SK-N-SH (cell line): ENCODE measurements at regions not wholly inside any gene's neighbourhood (a gene's known extent, or its start where the extent isn't known, plus 50 kb on each side); places are given as distances from the start of the nearest gene placed in this dataset.

ENCODE experiments used
- CTCF ChIA-PET: fragments of 300-600, 350-600 bp; formaldehyde crosslinking; extraction: SDS; loops from one replicate; lab custom pipeline; 2021; lab: Yijun Ruan, JAX
- POLR2A ChIA-PET: fragments of 350-600 bp; sonication (Branson Sonifier 250); formaldehyde crosslinking; extraction: SDS; loops from one replicate; lab custom pipeline; 2020; ENCODE audit warnings: antibody characterized with exemption, inconsistent platforms; lab: Yijun Ruan, JAX
- DNase-seq: peaks from one replicate; pipeline ENCODE4 v3.0.0; 2012
- H2AFZ ChIP-seq: fragments of 200-600 bp; sonication (generic); 2 replicates; pipeline ENCODE4 v1.8.1; 2016; ENCODE audit warnings: antibody characterized with exemption, mild to moderate bottlenecking, low read depth
- H3F3A ChIP-seq: fragments of 200-600 bp; sonication (generic); replicated peaks from 2 replicates; pipeline ENCODE3; 2016; ENCODE audit warnings: antibody characterized with exemption, mild to moderate bottlenecking; ENCODE audit not compliant: insufficient read depth
- H3K27ac ChIP-seq, 2 experiments: fragments of 200-500 bp in 1 of 2; fragments of 200-600 bp in 1 of 2; sonication (Bioruptor generic) in 1 of 2; sonication (generic), shearing (Covaris generic) in 1 of 2; 2 replicates each; pipeline versions ENCODE4 v1.5.1 to v1.6.1; 2014 to 2016; ENCODE audit warnings: low read depth in 2 of 2, inconsistent platforms in 1 of 2, low read length in 1 of 2, mild to moderate bottlenecking in 1 of 2, mixed read lengths in 1 of 2
- H3K27me3 ChIP-seq: fragments of 200-600 bp; sonication (generic), shearing (Covaris generic); 2 replicates; pipeline ENCODE4 v1.6.1; 2016; ENCODE audit warnings: mixed run types; ENCODE audit not compliant: insufficient read depth
- H3K36me3 ChIP-seq, 2 experiments: fragments of 200-500 bp in 1 of 2; fragments of 200-600 bp in 1 of 2; sonication (Bioruptor generic) in 1 of 2; sonication (generic) in 1 of 2; replicated peaks in 1 of 2; 2 replicates each; pipeline versions ENCODE3 to v1.5.1; 2014 to 2016; ENCODE audit warnings: low read length in 1 of 2, mild to moderate bottlenecking in 1 of 2; ENCODE audit not compliant: insufficient read depth in 2 of 2, control insufficient read depth in 1 of 2
- H3K4me1 ChIP-seq, 2 experiments: fragments of 200-500 bp in 1 of 2; fragments of 200-600 bp in 1 of 2; sonication (Bioruptor generic) in 1 of 2; sonication (generic), shearing (Covaris generic) in 1 of 2; 2 replicates each; pipeline versions ENCODE4 v1.5.1 to v1.6.1; 2014 to 2016; ENCODE audit warnings: low read depth in 1 of 2, low read length in 1 of 2, mixed run types in 1 of 2; ENCODE audit not compliant: insufficient read depth in 2 of 2, control insufficient read depth in 1 of 2
- H3K4me2 ChIP-seq: fragments of 200-600 bp; sonication (generic), shearing (Covaris generic); 2 replicates; pipeline ENCODE4 v1.6.1; 2017; ENCODE audit warnings: mixed run types
- H3K4me3 ChIP-seq, 2 experiments: fragments of 200-500 bp in 1 of 2; fragments of 200-600 bp in 1 of 2; sonication (Bioruptor generic) in 1 of 2; sonication (generic), shearing (Covaris generic) in 1 of 2; 2 replicates each; pipeline versions ENCODE4 v1.5.1 to v1.8.1; 2014 to 2016; ENCODE audit warnings: low read depth in 2 of 2, inconsistent platforms in 1 of 2, low read length in 1 of 2, mild to moderate bottlenecking in 1 of 2, mixed read lengths in 1 of 2, moderate library complexity in 1 of 2
- H3K79me2 ChIP-seq: fragments of 200-600 bp; sonication (generic); 2 replicates; pipeline ENCODE4 v1.8.1; 2017; ENCODE audit warnings: mild to moderate bottlenecking; ENCODE audit not compliant: insufficient read depth
- H3K9ac ChIP-seq: fragments of 200-600 bp; sonication (generic); 2 replicates; pipeline ENCODE4 v1.6.1; 2017; ENCODE audit warnings: mixed run types
- H3K9me2 ChIP-seq: fragments of 200-600 bp; sonication (generic); 2 replicates; pipeline ENCODE4 v1.6.1; 2017; ENCODE audit warnings: mixed run types
- H3K9me3 ChIP-seq: fragments of 200-600 bp; sonication (generic); 2 replicates; pipeline ENCODE4 v1.6.1; 2017; ENCODE audit warnings: mixed run types, mild to moderate bottlenecking, moderate library complexity
- H4K20me1 ChIP-seq: fragments of 200-600 bp; sonication (generic); 2 replicates; pipeline ENCODE4 v1.6.1; 2017; ENCODE audit warnings: mild to moderate bottlenecking, mixed run types; ENCODE audit not compliant: insufficient read depth
- CHD2 ChIP-seq: fragments of 150-350 bp; IDR thresholded peaks from 2 replicates; pipeline ENCODE4 v1.6.1; 2018; ENCODE audit warnings: low read length; ENCODE audit not compliant: partially characterized antibody
- EP300 ChIP-seq, 2 experiments: IDR thresholded peaks; 2 replicates each; pipeline versions ENCODE4 v1.4.0 to v1.6.1; 2012; ENCODE audit warnings: borderline replicate concordance in 1 of 2, low read depth in 1 of 2, low read length in 1 of 2
- FOSL2 ChIP-seq: IDR thresholded peaks from 2 replicates; pipeline ENCODE4 v1.4.0; 2012; ENCODE audit warnings: low read depth, mild to moderate bottlenecking, moderate library complexity, borderline replicate concordance
- FOXJ3 ChIP-seq: sonication (generic); formaldehyde crosslinking; IDR thresholded peaks from 2 replicates; pipeline ENCODE4 v1.5.1; 2020; ENCODE audit warnings: mild to moderate bottlenecking, missing genetic modification reagents
- FOXM1 ChIP-seq: IDR thresholded peaks from 2 replicates; pipeline ENCODE4 v1.4.0; 2012; ENCODE audit warnings: low read depth, mild to moderate bottlenecking
- GABPA ChIP-seq: IDR thresholded peaks from 2 replicates; pipeline ENCODE4 v1.4.0; 2012; ENCODE audit warnings: low read depth, mild to moderate bottlenecking
- GATA2 ChIP-seq: sonication (generic); formaldehyde crosslinking; IDR thresholded peaks from 2 replicates; pipeline ENCODE4 v1.5.0; 2020; ENCODE audit warnings: mild to moderate bottlenecking, missing genetic modification reagents
- JUND ChIP-seq: IDR thresholded peaks from 2 replicates; pipeline ENCODE4 v1.4.0; 2012
- MXI1 ChIP-seq: IDR thresholded peaks from 2 replicates; pipeline ENCODE4 v1.6.1; 2012; ENCODE audit warnings: mild to moderate bottlenecking, low read depth, low read length, improper control_type of control experiment
- NFIC ChIP-seq: IDR thresholded peaks from 2 replicates; pipeline ENCODE4 v1.4.0; 2012; ENCODE audit warnings: borderline replicate concordance
- NRF1 ChIP-seq: IDR thresholded peaks from 2 replicates; pipeline ENCODE4 v1.6.1; 2012; ENCODE audit warnings: low read depth, mild to moderate bottlenecking, low read length
- RAD21 ChIP-seq: IDR thresholded peaks from 2 replicates; pipeline ENCODE4 v1.6.1; 2012; ENCODE audit warnings: mild to moderate bottlenecking, low read length
- RCOR1 ChIP-seq: fragments of 150-350 bp; IDR thresholded peaks from 2 replicates; pipeline ENCODE4 v1.6.1; 2017; ENCODE audit warnings: antibody characterized with exemption, low read length
- RXRA ChIP-seq: IDR thresholded peaks from 2 replicates; pipeline ENCODE4 v1.4.0; 2012; ENCODE audit warnings: low read depth, mild to moderate bottlenecking, borderline replicate concordance
- SIN3A ChIP-seq: IDR thresholded peaks from 2 replicates; pipeline ENCODE4 v1.6.1; 2012; ENCODE audit warnings: low read depth, mild to moderate bottlenecking, low read length, moderate library complexity, borderline replicate concordance
- SMC3 ChIP-seq: IDR thresholded peaks from 2 replicates; pipeline ENCODE4 v1.6.1; 2012; ENCODE audit warnings: low read depth, low read length, improper control_type of control experiment
- TEAD4 ChIP-seq: IDR thresholded peaks from 2 replicates; pipeline ENCODE4 v1.4.0; 2012; ENCODE audit warnings: mild to moderate bottlenecking, borderline replicate concordance; ENCODE audit not compliant: insufficient read depth
- ZBTB33 ChIP-seq: IDR thresholded peaks from 2 replicates; pipeline ENCODE4 v1.4.0; 2012; ENCODE audit warnings: low read depth, borderline replicate concordance
- WGBS: methylation state at CpG from one replicate; pipeline ENCODE4 v1.1.6; 2017; ENCODE audit warnings: low lambda C conversion rate; 5-methylcytosine and 5-hydroxymethylcytosine counted together
- TF ChIP-seq, protein P1 (sequence below): IDR thresholded peaks from 2 replicates; pipeline ENCODE4 v1.4.0; 2012; ENCODE audit warnings: low read depth, borderline replicate concordance
- TF ChIP-seq, protein P2 (sequence below): fragments of 150-350 bp; IDR thresholded peaks from 2 replicates; pipeline ENCODE4 v1.6.1; 2017; ENCODE audit warnings: antibody characterized with exemption, low read length, low read depth, borderline replicate concordance

DNA sequence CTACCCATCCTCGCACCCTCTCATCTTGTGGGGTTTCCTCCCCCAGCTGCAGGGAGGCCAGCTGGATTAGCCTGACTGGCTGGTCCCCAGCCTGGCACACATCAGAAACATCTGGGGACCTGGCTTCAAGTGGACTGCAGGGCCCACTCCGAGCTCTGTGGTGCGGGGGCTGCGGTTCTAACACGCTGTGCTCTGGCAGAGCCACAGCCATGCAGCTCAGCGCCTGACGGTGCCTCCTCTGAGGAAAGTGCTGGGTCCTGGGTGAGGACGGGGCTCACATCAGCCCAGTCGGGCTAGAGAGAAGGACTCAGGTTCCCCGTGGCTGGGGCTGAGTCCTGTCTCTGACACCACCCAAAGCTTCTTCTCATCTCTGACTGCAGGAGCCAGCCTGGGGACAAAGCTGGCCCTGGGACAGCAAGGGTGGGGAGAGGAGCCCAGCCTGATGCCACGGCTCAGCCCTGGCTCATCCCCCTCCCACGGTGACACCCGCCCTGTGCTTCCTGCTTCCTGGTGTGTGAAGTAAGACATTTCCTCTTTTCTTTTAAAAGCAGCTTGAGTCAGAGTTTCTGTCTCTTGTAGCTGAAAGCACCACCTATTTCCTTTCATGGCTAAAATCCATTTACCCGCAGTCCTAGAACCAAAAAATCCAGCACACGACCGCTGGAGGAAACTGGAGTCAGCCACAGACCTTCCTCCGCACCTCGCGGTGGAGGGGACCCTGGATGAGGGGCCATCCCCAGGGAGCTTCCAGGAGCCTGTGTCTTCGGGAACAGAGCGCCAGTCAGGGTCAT, 127.4 kb upstream of the AFDN start (continued):
- TF ChIP-seq GATA2 (CRISPR knock-in tag) (no peak), TEAD4 (no peak)

DNA sequence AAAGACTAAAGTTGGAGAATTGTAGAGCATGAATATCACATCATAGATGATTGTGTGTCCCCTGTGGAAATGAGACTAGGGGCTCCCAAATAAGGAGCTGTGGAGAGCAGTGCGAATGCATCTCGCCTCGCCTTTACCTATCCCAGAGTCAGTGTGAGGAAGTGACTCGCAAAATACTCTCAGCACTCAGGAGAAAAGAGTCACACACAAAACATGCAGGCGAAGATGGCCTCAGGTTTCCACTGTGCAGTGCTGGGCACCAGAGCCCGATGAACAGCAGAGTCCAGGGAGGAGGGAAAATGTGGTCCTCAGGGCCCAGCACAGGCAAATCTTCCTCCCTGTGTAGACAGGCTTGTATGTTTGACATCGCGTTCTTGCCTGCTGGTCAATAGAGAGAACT, 126.5 kb upstream of the AFDN start:
- CTCF ChIA-PET: interaction anchor here (1.0 kb wide), 1 partner anchor 8 kb away, joined by 6 read pairs; no protein-coding TSS in a partner anchor
- Histone ChIP-seq H3K4me3 (no peak overlapping the region), H2AFZ (no peak overlapping the region), H3K4me1 (peaks cover 0 to 29% of the 10 kb centered on the region in 2 experiments; a peak in 3 of 4 replicates), H3K27ac (no peak overlapping the region), H3K79me2 (no peaks in the 10 kb centered on the region), H3K9me3 (no peaks in the 10 kb centered on the region), H3F3A (no peaks in the 10 kb centered on the region), H3K4me2 (no peak overlapping the region), H3K36me3 (no peaks in the 10 kb centered on the region), H3K9ac (no peak overlapping the region), H4K20me1 (no peaks in the 10 kb centered on the region), H3K9me2 (no peaks in the 10 kb centered on the region), H3K27me3 (no peaks in the 10 kb centered on the region)
- TF ChIP-seq CHD2 (no peak), GABPA (no peak), RXRA (no peak), SMC3 (no peak), GATA2 (CRISPR knock-in tag) (no peak), RAD21 (no peak), FOSL2 (no peak), NFIC (no peak), JUND (no peak), FOXJ3 (no peak), ZBTB33 (no peak), NRF1 (no peak), SIN3A (no peak), FOXM1 (no peak), EP300 (IDR thresholded peaks at IDR 0.05; ENCODE audit: borderline replicate concordance in 1 of 2, low read depth in 1 of 2, low read length in 1 of 2) (no peak), MXI1 (no peak), RCOR1 (no peak), TEAD4 (no peak)
- TF ChIP-seq, protein P1, sequence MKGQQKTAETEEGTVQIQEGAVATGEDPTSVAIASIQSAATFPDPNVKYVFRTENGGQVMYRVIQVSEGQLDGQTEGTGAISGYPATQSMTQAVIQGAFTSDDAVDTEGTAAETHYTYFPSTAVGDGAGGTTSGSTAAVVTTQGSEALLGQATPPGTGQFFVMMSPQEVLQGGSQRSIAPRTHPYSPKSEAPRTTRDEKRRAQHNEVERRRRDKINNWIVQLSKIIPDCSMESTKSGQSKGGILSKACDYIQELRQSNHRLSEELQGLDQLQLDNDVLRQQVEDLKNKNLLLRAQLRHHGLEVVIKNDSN: no peak
- TF ChIP-seq, protein P2, sequence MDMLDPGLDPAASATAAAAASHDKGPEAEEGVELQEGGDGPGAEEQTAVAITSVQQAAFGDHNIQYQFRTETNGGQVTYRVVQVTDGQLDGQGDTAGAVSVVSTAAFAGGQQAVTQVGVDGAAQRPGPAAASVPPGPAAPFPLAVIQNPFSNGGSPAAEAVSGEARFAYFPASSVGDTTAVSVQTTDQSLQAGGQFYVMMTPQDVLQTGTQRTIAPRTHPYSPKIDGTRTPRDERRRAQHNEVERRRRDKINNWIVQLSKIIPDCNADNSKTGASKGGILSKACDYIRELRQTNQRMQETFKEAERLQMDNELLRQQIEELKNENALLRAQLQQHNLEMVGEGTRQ: no peak
- 61% methylated on average over 8 of the region's 8 CpGs for WGBS
- POLR2A ChIA-PET: no interaction called here
- DNase-seq: no peak
